Lower lobe of right lung (tissue), 2 donors: ENCODE measurements at regions not wholly inside any gene's neighbourhood (a gene's known extent, or its start where the extent isn't known, plus 50 kb on each side); places are given as distances from the start of the nearest gene placed in this dataset.
"Not testable (repeated sequence)": the region's sequence is repeated elsewhere in the genome, so short reads cannot be mapped to it uniquely, and the experiment has no call there.

ENCODE experiments used
- ATAC-seq, 2 donors: fragments of 200-7000 bp; cut with Tn5 transposase; one replicate each; pipeline ENCODE4 v1.9.1; 2020 to 2022; ENCODE audit warnings: mild to moderate bottlenecking in 2 of 2, moderate library complexity in 2 of 2
- DNase-seq: peaks from one replicate; pipeline ENCODE4 v3.0.0-alpha.2; 2020
- H3K27ac ChIP-seq: fragments of 200-600 bp; one replicate; pipeline ENCODE4 v1.8.0; 2022
- H3K27me3 ChIP-seq: fragments of 200-600 bp; one replicate; pipeline ENCODE4 v1.8.0; 2022; ENCODE audit warnings: low read depth
- H3K36me3 ChIP-seq: fragments of 200-600 bp; one replicate; pipeline ENCODE4 v1.8.0; 2022; ENCODE audit warnings: mild to moderate bottlenecking
- H3K4me1 ChIP-seq: fragments of 200-600 bp; one replicate; pipeline ENCODE4 v1.8.0; 2022
- H3K4me3 ChIP-seq: fragments of 200-600 bp; one replicate; pipeline ENCODE4 v1.8.0; 2022; ENCODE audit warnings: mild to moderate bottlenecking
- H3K9me3 ChIP-seq: fragments of 200-600 bp; one replicate; pipeline ENCODE4 v1.8.0; 2022
- CTCF ChIP-seq: fragments of 200-600 bp; IDR thresholded peaks from one replicate; pipeline ENCODE4 v1.8.0; 2022; ENCODE audit warnings: antibody characterized with exemption, mild to moderate bottlenecking
- intact Hi-C: fragments of 100-400 bp; cut with DNase I; formaldehyde crosslinking; loops from one replicate; pipeline ENCODE4 v1.11.0; 2022
- donor health status: DM: no; HTN: yes; CAD: no; lungs with severe emphysema.

DNA sequence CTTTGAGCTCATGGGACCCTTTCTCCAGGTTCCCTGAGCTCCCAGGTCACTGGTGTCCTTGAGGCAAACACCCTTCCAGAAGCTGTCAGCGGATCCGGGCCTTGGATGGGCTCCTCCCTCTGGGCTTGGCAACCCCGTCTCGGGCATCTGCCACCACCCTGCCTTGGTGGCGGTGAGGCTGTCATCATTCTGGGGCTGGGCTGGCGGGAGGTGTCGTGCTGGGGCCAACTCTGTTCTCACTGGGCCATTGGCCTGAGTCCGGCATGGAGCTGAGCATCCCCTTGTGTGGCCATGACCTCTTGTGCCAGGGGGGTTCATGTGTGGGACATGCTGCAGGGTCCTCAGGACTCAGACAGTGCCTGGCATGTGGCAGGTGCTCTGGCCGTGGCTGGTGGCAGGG lies 197.6 kb downstream of the LAT start:
- Histone ChIP-seq H3K9me3 (no peaks in the 10 kb centered on the region), H3K27ac (no peak overlapping the region), H3K4me1 (peaks cover 27% of the 10 kb centered on the region), H3K27me3 (no peaks in the 10 kb centered on the region), H3K36me3 (no peaks in the 10 kb centered on the region), H3K4me3 (no peak overlapping the region)
- no peak for ATAC-seq
- no peak for TF ChIP-seq CTCF
- intact Hi-C loops = no loop called here
- DNase-seq = no peak

GRCh38 chr16:29181921-29182411 lies 197.1 kb downstream of the LAT start:
- H3K36me3 ChIP-seq, H3K27me3 ChIP-seq, DNase-seq, intact Hi-C loops, H3K9me3 ChIP-seq, ATAC-seq, H3K4me3 ChIP-seq, H3K27ac ChIP-seq: not testable (repeated sequence)
- peaks cover 27% of the 10 kb centered on the region for H3K4me1 ChIP-seq

GRCh38 chr16:29181254-29181780 lies 196.5 kb downstream of the LAT start:
- intact Hi-C loops, H3K27me3 ChIP-seq, H3K9me3 ChIP-seq, H3K4me3 ChIP-seq, ATAC-seq, DNase-seq, H3K27ac ChIP-seq, H3K36me3 ChIP-seq: not testable (repeated sequence)
- H3K4me1 ChIP-seq = peaks cover 27% of the 10 kb centered on the region

DNA sequence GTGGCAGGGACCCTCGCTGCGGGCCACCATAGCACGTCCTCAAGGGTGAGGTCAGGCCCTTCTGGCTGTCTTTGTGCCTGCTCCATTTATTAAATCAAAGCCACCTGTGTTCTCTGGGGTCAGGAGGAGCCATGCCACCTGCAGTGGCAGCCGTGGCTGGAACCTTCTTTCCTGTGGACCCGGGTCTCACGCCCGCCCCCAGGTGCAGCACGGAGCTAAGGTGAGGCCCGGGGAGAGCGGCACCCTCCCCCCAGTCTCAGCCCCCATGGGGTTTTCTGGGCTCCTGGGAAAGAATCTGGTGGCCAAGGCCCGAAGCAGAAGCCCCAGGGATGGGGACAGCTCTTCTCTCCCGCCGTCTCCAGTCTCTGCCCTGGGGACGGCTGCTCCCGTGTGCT lies 195.4 kb downstream of the LAT start:
- ATAC-seq, H3K27ac ChIP-seq: not testable (repeated sequence)

DNA sequence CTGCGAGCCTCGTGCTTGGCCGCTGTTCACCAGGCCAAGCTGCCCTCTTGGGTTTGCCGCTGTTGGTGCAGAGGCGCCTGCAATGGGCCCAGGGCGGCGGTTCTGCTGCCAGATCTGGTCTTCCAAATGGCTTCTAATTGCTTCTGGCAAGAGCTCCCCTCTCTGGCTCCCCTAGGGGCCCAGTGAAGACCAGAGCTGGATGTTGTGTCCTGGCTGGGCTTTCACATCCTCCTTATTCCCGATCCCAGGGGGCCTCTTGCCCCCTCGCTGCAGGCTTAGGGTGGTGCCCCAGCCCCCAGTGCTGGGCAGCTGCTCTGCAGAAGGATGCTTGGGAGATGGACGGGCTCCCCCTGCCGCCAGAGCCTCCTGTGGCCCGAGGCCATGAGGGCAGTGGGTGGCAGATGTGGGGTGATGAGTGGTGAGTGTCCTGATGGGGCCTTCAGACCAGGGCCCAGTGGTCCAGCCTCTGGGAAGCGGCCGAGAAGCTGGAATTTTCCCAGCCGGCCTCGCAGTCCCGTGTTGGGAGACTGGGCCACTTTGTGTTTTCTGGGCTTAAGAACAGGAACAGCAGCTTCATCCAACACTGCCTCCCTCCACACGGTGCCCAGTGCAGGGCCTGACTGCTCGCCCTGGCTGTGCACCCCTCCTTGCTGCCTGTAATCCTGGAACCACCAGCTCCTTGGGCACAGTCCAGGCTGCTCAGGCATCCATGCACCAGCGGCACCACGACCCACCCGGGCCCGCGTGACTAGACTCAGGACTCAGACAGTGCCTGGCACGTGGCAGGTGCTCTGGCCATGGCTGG lies 194.8 kb downstream of the LAT start:
- Histone ChIP-seq H3K4me1 (peaks cover 12% of the 10 kb centered on the region), H3K27ac (peak overlapping the region; percentile 51)
- intact Hi-C loops, H3K9me3 ChIP-seq, DNase-seq, H3K4me3 ChIP-seq, H3K27me3 ChIP-seq, H3K36me3 ChIP-seq, ATAC-seq: not testable (repeated sequence)

More for the DNA sequence above, 195.4 kb downstream of the LAT start:
- H3K27me3 ChIP-seq, H3K9me3 ChIP-seq, H3K36me3 ChIP-seq, H3K4me3 ChIP-seq, intact Hi-C loops: not testable (repeated sequence)
- peaks cover 18% of the 10 kb centered on the region for H3K4me1 ChIP-seq
- DNase-seq = peak; percentile 27

- H3K36me3 ChIP-seq, H3K4me1 ChIP-seq, intact Hi-C loops, H3K4me3 ChIP-seq, H3K9me3 ChIP-seq, H3K27me3 ChIP-seq: not testable (repeated sequence)
- H3K27ac ChIP-seq = peak overlapping the region; percentile 73
- ATAC-seq = peak; percentile 73 to 84
- DNase-seq = peak; percentile 67
Measured at GRCh38 chr16:29177888-29178726, 193.3 kb downstream of the LAT start.

DNA sequence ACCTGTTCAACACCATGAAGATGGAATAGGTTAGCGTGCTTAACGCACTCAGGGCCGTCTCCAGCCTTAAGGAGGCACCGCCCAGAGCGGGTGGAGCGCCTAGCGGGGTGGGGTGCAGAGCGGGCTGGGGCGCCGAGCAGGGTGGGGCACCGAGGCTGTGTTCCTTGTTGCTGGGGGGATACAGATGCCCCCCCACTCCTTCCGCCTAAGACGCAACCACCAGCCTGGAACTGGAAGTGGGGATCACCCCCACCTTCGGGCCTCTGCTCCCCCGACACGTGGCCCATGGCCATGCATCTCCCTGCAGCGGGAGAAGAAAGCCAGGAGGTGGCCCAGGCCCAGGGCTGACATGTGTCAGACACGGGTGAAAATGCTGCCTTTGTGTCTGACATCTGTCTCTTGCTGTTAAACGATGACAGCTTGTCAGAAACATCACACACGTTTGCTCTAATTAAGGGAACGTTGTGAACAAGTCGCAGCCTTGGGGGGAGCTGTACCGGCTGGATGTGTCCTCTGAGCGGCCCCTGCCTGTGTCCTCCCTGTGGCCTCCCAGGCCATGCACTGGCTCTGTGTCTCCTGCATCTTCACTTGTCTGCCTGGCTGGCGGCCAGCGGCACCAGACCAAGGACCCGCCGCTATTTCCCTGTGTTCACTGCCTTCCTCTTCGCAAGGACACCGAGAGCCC lies 192.5 kb downstream of the LAT start:
- H3K36me3 ChIP-seq, H3K4me3 ChIP-seq, H3K9me3 ChIP-seq, DNase-seq, H3K4me1 ChIP-seq, intact Hi-C loops, H3K27me3 ChIP-seq: not testable (repeated sequence)
- peak; percentile 45 to 58 for ATAC-seq
- H3K27ac ChIP-seq = peak overlapping the region; percentile 73

DNA sequence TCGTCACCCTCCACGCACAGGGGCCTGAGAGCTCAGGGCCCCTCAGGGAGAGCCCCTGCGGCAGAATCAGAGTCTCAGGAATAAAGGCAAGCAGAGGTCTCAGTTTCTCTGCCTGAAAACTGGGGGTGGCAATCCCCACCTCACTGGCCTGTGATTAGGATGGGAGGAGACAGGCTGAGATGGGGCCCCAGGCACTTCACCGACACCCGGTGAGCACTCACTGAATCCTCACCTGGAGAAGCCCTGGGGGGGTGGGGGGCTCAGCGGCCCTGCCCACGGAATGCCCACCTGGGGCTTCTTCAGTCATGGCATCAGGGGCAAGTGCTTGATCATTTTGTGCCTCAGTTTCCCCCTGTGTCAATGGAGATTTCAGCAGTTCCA lies 192.0 kb downstream of the LAT start:
- H3K4me1 ChIP-seq, H3K4me3 ChIP-seq, H3K9me3 ChIP-seq, ATAC-seq, intact Hi-C loops, DNase-seq, H3K27me3 ChIP-seq, H3K36me3 ChIP-seq, H3K27ac ChIP-seq: not testable (repeated sequence)

- ATAC-seq, H3K27ac ChIP-seq, DNase-seq: not testable (repeated sequence)
Measured at GRCh38 chr16:29176154-29176470, 191.3 kb downstream of the LAT start.

DNA sequence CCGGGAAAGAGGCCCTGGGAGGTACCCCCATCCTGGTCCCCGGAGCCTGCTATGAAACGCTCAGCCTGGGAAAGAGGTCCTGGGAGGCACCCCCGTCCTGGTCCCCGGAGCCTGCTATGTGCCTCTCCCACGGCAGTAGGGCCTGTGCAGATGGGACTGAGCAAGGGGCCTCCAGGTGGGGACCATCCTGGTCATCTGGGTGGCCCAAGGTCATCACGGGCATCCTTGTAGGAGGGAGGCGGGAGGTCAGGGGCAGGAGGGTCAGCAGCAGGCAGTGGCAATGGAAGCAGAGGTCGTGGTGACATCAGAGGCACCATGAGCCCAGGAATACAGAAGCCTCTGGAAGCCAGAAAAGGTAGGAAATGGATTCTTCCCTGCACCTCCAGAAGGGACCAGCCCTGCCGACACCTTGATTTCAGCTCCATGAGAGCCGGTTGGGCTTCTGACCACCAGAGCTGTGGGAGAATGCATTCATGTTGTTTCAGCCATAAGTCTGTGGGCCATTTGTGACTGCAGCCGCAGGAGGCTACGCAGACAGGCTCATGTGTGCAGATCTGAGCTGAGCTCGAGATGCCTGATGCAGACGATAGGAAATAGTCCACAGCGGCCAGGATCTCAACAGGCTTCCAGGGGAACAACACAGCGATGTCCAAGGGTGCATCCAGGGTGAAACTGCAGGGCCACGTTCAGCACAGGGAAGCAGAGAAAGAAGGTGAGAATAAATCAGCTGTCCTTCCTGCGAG lies 190.7 kb downstream of the LAT start:
- H3K9me3 ChIP-seq, H3K27ac ChIP-seq, H3K36me3 ChIP-seq, H3K4me1 ChIP-seq, H3K27me3 ChIP-seq, intact Hi-C loops, ATAC-seq, H3K4me3 ChIP-seq: not testable (repeated sequence)
- peak; percentile 33 for DNase-seq

More at GRCh38 chr16:29176154-29176470, 191.3 kb downstream of the LAT start:
- H3K4me3 ChIP-seq, H3K9me3 ChIP-seq, H3K27me3 ChIP-seq, intact Hi-C loops, H3K4me1 ChIP-seq, H3K36me3 ChIP-seq: not testable (repeated sequence)

GRCh38 chr16:29173371-29174305 lies 188.8 kb downstream of the LAT start:
- DNase-seq = peak; percentile 42
- intact Hi-C loops, H3K4me1 ChIP-seq, H3K27me3 ChIP-seq, H3K36me3 ChIP-seq, ATAC-seq, H3K9me3 ChIP-seq, H3K4me3 ChIP-seq: not testable (repeated sequence)
- peak overlapping the region; percentile 56 for H3K27ac ChIP-seq
